Mucosa of gallbladder (tissue), 1 donor: ENCODE measurements at regions not wholly inside any gene's neighbourhood (a gene's known extent, or its start where the extent isn't known, plus 50 kb on each side); places are given as distances from the start of the nearest gene placed in this dataset.
"Not testable (repeated sequence)": the region's sequence is repeated elsewhere in the genome, so short reads cannot be mapped to it uniquely, and the experiment has no call there.

Experiments
- DNase-seq: peaks from one replicate; pipeline ENCODE4 v3.0.0-alpha.2; 2020; ENCODE audit warnings: low spot score
- donor health status: DM: no; HTN: no; CAD: no.

- DNase-seq: no peak
Measured at GRCh38 chr16:65313936-65314626, 192.2 kb upstream of the CDH11 start.

DNA sequence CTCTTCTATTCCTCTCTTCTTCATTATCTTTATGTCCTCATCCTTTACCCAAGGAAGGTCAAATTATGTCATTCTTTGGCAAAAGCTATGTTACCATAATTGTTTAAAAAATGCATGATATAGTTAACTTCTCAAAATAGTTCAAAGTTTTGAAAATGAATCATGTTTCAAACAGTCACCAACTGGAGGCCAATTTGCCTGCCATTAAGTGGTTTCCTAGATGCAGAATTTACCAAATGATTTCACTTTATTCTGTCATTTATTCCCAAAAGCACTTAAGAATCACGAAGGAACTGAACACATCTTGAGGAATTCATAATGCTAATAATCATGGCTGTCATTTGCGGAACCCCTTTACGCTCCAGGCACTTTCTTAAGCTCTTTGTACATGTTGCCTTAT lies 190.9 kb upstream of the CDH11 start:
- no peak for DNase-seq

DNA sequence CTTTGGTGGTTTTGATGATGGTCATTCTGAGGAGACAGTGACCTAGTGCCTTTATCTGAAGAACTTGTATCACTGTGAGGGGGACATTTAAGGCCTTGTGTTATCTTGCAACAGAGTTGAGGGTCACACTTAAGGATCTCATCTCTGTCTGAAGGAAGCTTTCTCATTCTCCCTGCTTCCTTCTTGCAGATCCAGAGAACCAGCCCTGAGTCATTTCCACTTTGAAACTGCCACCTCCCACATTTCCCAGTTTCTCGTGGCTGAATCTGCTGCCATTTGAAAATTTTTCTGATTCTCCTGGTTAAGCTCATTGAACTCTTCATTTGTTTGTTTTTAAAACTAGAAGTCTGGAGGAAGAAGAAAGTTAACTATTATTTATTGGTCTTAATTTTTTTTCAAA lies 190.2 kb upstream of the CDH11 start:
- DNase-seq: no peak

DNA sequence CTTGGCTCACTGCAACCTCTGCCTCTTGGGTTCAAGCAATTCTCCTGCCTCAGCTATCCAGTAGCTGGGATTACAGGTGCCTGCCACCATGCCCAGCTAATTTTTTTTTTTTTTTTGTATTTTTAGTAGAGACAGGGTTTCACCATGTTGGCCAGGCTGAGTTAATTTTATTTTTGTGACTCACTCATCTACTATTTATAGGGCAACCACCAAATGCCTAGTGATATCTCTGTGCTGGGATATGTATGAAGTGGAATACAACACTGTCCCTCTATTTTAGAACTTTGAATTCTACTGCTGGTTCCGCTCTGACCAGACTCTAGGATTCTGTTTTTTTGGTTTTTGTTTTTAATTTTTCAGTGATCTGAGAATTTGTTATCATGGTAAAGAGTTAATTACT lies 188.6 kb upstream of the CDH11 start:
- DNase-seq: not testable (repeated sequence)

DNA sequence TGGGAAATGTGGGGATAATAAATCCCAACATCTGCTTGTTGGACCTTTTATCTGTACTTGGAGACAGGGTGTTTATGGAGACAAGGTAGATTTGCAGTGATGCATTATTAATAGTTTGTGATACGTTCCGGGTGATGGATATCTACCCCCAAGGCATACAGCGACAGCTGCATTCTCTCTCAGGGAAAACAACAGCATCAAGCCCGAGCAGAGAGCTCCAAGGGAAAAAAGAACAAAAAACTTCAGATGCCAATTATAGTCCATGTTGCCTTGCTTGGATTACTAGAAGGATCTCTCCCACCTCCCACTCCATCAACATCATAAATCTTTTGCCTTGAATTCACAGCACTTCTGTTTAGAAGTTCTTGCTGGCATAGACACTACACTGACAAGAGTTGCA lies 187.5 kb upstream of the CDH11 start:
- no peak for DNase-seq

DNA sequence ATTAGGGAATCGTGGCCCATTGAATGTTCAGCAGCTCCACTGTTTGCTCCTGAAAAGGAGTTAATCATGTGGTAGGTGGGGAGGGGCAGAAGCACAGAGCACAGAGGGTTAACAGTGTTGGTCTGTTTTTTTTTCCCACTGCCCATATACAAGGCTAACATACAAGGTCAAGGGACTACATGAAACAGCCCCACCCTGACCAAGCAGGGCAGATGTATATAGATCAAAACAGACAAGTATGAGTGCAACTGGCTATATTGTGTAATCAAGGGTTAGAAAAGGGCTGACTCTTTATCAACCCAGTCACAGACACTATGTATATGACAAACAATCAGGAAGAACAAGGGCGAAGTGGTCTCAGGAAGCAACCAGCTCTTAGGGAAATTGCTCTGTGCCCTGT lies 186.6 kb upstream of the CDH11 start:
- no peak for DNase-seq

GRCh38 chr16:65307286-65307685 lies 185.4 kb upstream of the CDH11 start:
- DNase-seq: no peak

GRCh38 chr16:65306722-65307121 lies 184.9 kb upstream of the CDH11 start:
- no peak for DNase-seq

DNA sequence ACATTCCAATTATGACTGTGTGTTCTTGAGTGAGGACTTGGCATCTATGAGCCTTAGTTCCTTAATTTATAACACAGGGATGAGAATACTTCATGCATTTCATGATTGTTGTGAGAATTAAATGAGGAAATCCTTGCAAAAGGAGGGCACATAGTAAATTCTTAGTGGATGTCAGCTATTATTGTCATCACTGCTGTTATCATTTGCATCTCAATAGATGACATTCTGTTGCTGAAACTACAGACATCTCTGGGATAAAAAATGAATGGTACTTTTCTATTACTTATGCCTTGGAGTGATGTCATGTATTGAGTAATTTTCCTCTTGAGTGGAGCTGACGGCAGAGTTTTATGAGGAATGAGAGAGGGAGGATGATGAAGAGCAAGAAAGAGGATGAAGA lies 184.4 kb upstream of the CDH11 start:
- no peak for DNase-seq

GRCh38 chr16:65305266-65305959 lies 183.6 kb upstream of the CDH11 start:
- DNase-seq: no peak

DNA sequence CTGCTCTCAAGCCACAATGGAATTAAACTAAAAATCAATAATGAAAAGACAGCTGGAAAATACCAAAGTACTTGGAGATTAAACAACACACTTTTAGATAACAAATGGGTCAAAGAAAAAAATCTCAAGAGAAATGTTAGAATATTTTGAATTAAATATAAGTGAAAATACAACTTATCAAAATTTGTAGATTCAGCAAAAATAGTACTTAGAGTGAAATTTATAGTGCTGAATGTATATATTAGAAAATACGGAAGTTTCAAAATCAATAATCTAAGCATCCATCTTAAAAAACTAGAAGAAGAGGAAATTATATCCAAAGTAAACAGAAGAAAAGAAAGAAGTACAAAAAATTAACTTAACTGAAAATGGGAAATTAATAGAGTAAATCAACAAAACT lies 179.2 kb upstream of the CDH11 start:
- no peak for DNase-seq

DNA sequence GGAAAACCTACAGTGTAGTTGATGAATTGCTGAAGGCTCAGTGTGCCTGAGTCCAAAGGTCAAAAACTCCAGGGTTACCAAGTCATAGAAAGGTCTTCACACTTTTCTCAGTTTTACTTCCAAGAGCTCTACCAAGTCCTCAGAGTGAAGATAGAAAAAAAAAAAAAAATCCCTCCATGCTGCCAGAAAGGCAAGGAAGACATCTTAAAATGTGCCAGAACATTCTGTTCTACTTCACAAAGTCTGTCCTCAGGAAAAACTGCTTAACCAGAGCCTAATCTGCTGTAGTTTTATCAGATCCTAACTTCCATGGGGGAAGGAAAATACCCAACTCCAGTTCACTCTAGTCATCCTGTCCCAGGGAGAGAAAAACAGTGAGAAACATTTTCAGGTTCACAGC lies 175.6 kb upstream of the CDH11 start:
- no peak for DNase-seq

GRCh38 chr16:65295527-65295926 lies 173.7 kb upstream of the CDH11 start:
- no peak for DNase-seq

DNA sequence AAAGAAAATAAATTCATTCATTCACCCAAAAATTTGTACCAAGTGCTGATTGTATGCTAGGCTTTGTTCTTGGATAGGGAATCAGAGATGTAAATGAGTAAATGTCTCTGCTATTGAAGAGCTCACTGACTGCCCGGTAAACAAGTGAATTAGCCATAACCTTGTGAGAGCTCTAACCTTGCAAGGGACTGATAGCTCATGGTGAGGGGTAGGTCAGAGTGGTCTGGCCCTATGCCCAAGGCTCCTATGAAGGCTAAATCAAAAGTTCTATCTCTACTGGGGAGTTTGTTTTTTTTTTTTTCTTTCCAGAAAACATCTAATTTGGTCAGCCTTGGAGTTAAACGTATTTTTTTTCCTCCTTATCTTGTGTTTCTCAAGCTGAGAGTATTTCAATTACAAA lies 172.8 kb upstream of the CDH11 start:
- DNase-seq: no peak

GRCh38 chr16:65294165-65294564 lies 172.3 kb upstream of the CDH11 start:
- DNase-seq: no peak

GRCh38 chr16:65289022-65289421 lies 167.2 kb upstream of the CDH11 start:
- no peak for DNase-seq

DNA sequence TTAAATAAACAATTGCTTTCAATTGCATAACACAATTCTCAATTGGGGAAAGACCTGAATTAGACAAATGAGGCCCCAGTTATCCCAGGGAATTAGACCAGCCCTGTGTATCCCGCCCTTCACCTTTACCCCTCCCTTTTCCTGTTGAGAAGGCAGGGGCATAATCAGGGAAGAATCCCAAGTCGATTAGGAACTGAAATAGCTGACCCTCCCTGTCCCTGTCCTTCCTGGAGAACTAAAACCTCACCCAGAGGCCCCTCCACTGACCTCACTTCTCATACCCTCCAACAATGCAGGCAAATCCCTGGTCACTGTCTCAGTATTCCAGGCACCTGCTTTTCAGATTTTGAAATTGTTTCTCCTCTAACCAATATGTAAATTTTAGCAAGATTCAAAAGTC lies 165.4 kb upstream of the CDH11 start:
- DNase-seq: no peak

DNA sequence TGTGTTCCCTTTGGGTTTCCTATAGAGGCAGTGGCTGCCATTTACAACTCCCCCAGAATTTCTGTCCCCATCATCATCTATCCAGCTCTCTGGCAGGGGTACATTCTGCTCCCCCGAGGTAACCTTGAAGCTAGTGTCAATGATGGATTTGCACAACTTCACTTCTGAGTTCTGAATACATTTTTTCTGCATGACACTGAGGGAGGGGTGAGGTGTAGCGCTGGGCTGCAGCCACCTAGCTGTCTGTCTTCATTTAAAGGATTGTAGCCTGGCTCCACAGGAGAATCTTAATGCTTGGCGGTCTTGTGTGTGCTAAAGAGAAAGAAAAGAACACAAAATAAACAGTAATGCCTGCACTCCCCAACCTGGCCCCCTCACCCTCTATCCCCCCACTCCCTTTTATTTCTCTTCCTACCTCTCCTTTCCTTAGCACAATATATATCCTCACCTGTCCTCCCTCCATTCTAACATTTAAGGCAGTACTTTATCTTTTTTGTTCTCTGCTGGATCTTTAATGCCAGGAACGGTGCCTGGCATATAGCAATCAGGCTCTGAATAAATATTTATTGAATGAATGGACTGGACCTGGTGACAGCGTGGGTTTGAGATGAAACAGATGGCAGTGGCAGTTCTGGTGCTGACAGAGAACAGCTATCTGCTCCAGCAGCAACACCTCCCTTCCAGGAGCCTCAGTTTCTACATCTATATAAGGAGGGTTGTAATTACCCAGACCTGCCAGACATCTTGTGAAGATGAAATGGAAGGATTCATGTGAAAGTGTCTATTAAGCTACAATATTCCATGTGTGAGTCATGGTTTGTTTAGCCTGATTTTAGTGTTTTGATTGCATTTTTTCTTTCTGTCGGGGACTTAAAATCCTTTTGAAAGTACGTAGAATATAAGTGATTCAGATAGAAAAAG lies 163.5 kb upstream of the CDH11 start:
- DNase-seq: no peak

DNA sequence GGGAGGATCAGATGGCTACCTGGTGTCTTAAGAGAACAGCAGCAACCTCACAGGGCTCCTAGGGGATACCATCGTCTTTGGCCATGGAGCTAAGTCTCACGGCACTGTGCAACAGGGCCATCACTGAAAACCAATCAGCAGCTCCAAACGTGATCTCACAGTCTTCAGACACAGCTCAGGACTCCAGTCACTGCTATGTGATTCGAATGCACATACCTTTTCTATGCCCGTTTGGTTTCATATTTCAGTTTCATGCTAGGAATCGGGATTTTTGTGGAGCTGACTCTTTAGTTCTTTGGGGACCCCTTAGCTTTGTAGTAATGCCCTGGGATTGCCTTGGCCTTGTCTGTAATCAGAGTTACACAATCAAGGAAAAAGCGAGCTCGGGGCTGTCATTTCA lies 162.8 kb upstream of the CDH11 start:
- DNase-seq: no peak

DNA sequence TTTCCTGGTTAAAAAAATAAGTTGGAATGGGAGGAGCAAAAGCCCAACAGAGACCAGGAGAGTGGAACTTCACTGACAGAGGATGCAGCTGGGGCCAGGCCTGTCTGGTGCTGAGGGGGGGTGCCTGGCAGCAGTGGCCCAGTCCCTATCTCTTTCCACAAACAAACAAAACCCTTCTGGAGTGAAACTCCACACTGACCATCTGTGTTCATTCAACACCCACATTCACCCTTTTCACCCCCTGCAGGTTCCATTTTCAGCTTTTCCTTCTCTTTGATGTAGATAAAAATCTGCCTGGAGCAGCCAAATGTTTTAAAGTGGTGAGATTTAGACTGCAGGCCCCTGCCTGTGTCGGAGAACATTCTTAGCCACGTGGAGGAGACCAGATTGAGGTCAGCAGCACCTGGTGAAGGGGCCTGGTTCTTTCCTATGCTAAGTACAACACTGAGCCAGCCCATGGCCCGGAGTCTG lies 161.4 kb upstream of the CDH11 start:
- no peak for DNase-seq

- no peak for DNase-seq
Measured at GRCh38 chr16:65281586-65281985, 159.7 kb upstream of the CDH11 start.

DNA sequence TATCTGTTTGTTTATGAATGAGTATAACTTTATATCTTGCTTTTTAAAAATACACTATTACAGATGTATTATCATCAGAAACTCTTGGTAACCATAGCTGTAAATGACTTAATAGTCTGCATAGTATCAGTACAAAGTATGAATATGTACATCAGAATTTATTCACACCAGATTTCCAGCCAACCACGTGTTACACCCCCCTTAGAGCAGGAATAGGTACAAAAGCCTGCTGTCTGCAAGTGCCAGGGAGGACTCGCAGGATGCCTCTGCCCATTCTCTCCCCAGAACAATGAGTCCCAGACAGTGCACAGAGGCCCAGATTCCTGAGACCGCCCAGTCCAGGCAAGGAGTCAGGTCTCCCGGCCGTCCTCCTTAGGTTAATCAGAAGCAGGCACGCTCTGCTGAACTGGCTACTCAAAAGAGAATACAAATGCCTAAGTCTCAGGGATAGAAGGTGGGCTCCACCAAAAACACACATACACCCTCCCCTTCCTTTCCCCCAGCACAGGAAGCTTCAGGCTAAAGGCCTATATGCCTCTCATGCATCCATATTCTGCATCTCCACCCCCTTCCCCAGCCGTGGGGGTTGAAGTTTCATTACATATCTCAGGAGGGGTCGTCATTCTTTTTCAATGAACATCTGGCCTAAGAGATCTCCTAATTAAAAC lies 159.1 kb upstream of the CDH11 start:
- no peak for DNase-seq
